Neural progenitor cell (in vitro differentiated cells): ENCODE measurements at regions not wholly inside any gene's neighbourhood (a gene's known extent, or its start where the extent isn't known, plus 50 kb on each side); places are given as distances from the start of the nearest gene placed in this dataset.

Experiments used
- CTCF ChIP-seq: fragments of 200-600 bp; sonication (generic); IDR thresholded peaks from 2 replicates; pipeline ENCODE4 v1.5.1; 2017; ENCODE audit warnings: antibody characterized with exemption, mild to moderate bottlenecking
- EZH2 ChIP-seq: fragments of 200-600 bp; sonication (generic); IDR thresholded peaks from 2 replicates; pipeline ENCODE4 v1.6.1; 2017; ENCODE audit warnings: antibody characterized with exemption, mild to moderate bottlenecking, moderate library complexity

GRCh38 chr4:124396333-124396732 lies 316.2 kb downstream of the ANKRD50 start:
- no peak for TF ChIP-seq CTCF
- TF ChIP-seq EZH2: no peak
